GM23248 (cell line): ENCODE measurements at regions not wholly inside any gene's neighbourhood (a gene's known extent, or its start where the extent isn't known, plus 50 kb on each side); places are given as distances from the start of the nearest gene placed in this dataset.

Experiments
- DNase-seq: peaks from one replicate; pipeline ENCODE4 v3.0.0-alpha.2; 2015
- H2AFZ ChIP-seq: fragments of 200-600 bp; sonication (generic); 2 replicates; pipeline ENCODE4 v1.6.1; 2016; ENCODE audit warnings: antibody characterized with exemption
- H3F3A ChIP-seq: fragments of 200-600 bp; sonication (generic); 2 replicates; pipeline ENCODE4 v1.6.1; 2016; ENCODE audit warnings: mild to moderate bottlenecking, antibody characterized with exemption, mixed run types; ENCODE audit not compliant: insufficient read depth
- H3K27ac ChIP-seq: fragments of 200-600 bp; sonication (generic); 2 replicates; pipeline ENCODE4 v1.5.1; 2016; ENCODE audit warnings: mild to moderate bottlenecking
- H3K27me3 ChIP-seq: fragments of 200-600 bp; sonication (generic); replicated peaks from 2 replicates; pipeline ENCODE4 v1.6.1; 2016; ENCODE audit warnings: mild to moderate bottlenecking; ENCODE audit not compliant: insufficient read depth
- H3K36me3 ChIP-seq: fragments of 200-600 bp; sonication (generic); 2 replicates; pipeline ENCODE4 v1.6.1; 2016; ENCODE audit warnings: low read depth, mild to moderate bottlenecking
- H3K4me1 ChIP-seq: fragments of 200-600 bp; sonication (generic); 2 replicates; pipeline ENCODE4 v1.6.1; 2016; ENCODE audit warnings: mild to moderate bottlenecking; ENCODE audit not compliant: insufficient read depth
- H3K4me2 ChIP-seq: fragments of 200-600 bp; sonication (generic); one replicate; pipeline ENCODE4 v1.6.1; 2016; ENCODE audit warnings: mild to moderate bottlenecking; ENCODE audit not compliant: unreplicated experiment
- H3K4me3 ChIP-seq: fragments of 200-600 bp; sonication (generic); 2 replicates; pipeline ENCODE4 v1.5.1; 2016; ENCODE audit warnings: mild to moderate bottlenecking
- H3K79me2 ChIP-seq: fragments of 200-600 bp; sonication (generic); 2 replicates; pipeline ENCODE4 v1.6.1; 2016; ENCODE audit warnings: mild to moderate bottlenecking; ENCODE audit not compliant: insufficient read depth
- H3K9ac ChIP-seq: fragments of 200-600 bp; sonication (generic); 2 replicates; pipeline ENCODE4 v1.6.1; 2016; ENCODE audit warnings: mild to moderate bottlenecking
- H3K9me2 ChIP-seq: fragments of 200-600 bp; sonication (generic); 2 replicates; pipeline ENCODE4 v1.6.1; 2016; ENCODE audit warnings: mixed run types, mild to moderate bottlenecking, moderate library complexity; ENCODE audit not compliant: insufficient read depth
- H3K9me3 ChIP-seq: fragments of 200-600 bp; sonication (generic); one replicate; pipeline ENCODE4 v1.6.1; 2017; ENCODE audit warnings: low read depth
- H4K20me1 ChIP-seq: fragments of 200-600 bp; sonication (generic); 2 replicates; pipeline ENCODE4 v1.6.0; 2016; ENCODE audit not compliant: insufficient read depth
- EZH2 ChIP-seq: fragments of 200-600 bp; sonication (generic); IDR thresholded peaks from 2 replicates; pipeline ENCODE4 v1.6.1; 2018; ENCODE audit warnings: antibody characterized with exemption, mild to moderate bottlenecking; ENCODE audit not compliant: insufficient read depth, poor library complexity, severe bottlenecking
- EZH2phosphoT487 ChIP-seq: fragments of 200-600 bp; sonication (generic); IDR thresholded peaks from 2 replicates; pipeline ENCODE4 v1.6.1; 2018; ENCODE audit warnings: antibody characterized with exemption, moderate library complexity, mild to moderate bottlenecking, low read depth; ENCODE audit not compliant: insufficient read depth
- WGBS, 2 experiments: methylation state at CpG; one replicate each; pipeline ENCODE4 v1.1.6; 2015 to 2017; ENCODE audit warnings: low lambda C conversion rate in 2 of 2, low coverage in 1 of 2; ENCODE audit errors: missing lambda C conversion rate in 2 of 2; 5-methylcytosine and 5-hydroxymethylcytosine counted together
- in situ Hi-C: fragments of 300-500 bp; cut with MboI; formaldehyde crosslinking; loops from 2 replicates; pipeline ENCODE4 v1.15.0; 2020

GRCh38 chr7:131652934-131653333, 96.5 kb upstream of the PODXL start:
- Histone ChIP-seq H3K9me3 (no peaks in the 10 kb centered on the region), H3K4me3 (no peak overlapping the region), H3K4me2 (peak overlapping the region; percentile 49), H3K27ac (no peak overlapping the region), H3K9me2 (no peaks in the 10 kb centered on the region), H3K79me2 (peaks cover 5% of the 10 kb centered on the region; the same call in 1 of the 2 replicates), H4K20me1 (no peaks in the 10 kb centered on the region), H3F3A (peaks cover 20% of the 10 kb centered on the region; the same call in 1 of the 2 replicates), H2AFZ (peak overlapping the region; percentile 12; the same call in 1 of the 2 replicates), H3K4me1 (peaks cover 22% of the 10 kb centered on the region), H3K36me3 (no peaks in the 10 kb centered on the region), H3K27me3 (no peaks in the 10 kb centered on the region), H3K9ac (no peak overlapping the region)
- 13 to 24% methylated on average over 2 of the region's 2 CpGs for WGBS, 2 experiments
- no peak for TF ChIP-seq EZH2
- no peak for TF ChIP-seq EZH2phosphoT487
- DNase-seq: peak; percentile 19
- in situ Hi-C loops: no loop called here

- no peak for TF ChIP-seq EZH2phosphoT487
- no peak for TF ChIP-seq EZH2
- Histone ChIP-seq H2AFZ (no peak overlapping the region), H3K9ac (no peak overlapping the region), H3K27me3 (no peaks in the 10 kb centered on the region), H3K4me1 (peaks cover 22% of the 10 kb centered on the region), H4K20me1 (no peaks in the 10 kb centered on the region), H3K79me2 (peaks cover 5% of the 10 kb centered on the region; the same call in 1 of the 2 replicates), H3K27ac (no peak overlapping the region), H3F3A (peaks cover 20% of the 10 kb centered on the region; the same call in 1 of the 2 replicates), H3K4me2 (no peak overlapping the region), H3K9me3 (no peaks in the 10 kb centered on the region), H3K9me2 (no peaks in the 10 kb centered on the region), H3K4me3 (no peak overlapping the region), H3K36me3 (no peaks in the 10 kb centered on the region)
- DNase-seq: no peak
- WGBS, 2 experiments: 98 to 100% methylated on average over 5 of the region's 5 CpGs
- in situ Hi-C loops: no loop called here
These were observed 95.8 kb upstream of the PODXL start for GRCh38 chr7:131652194-131652593.

- Histone ChIP-seq H3K27ac (no peak overlapping the region), H3K9me2 (no peaks in the 10 kb centered on the region), H4K20me1 (no peaks in the 10 kb centered on the region), H2AFZ (no peak overlapping the region), H3K79me2 (peaks cover 5% of the 10 kb centered on the region; the same call in 1 of the 2 replicates), H3K4me2 (no peak overlapping the region), H3K9me3 (no peaks in the 10 kb centered on the region), H3K27me3 (no peaks in the 10 kb centered on the region), H3K4me3 (no peak overlapping the region), H3K36me3 (no peaks in the 10 kb centered on the region), H3K4me1 (peaks cover 22% of the 10 kb centered on the region), H3K9ac (no peak overlapping the region), H3F3A (peaks cover 20% of the 10 kb centered on the region; the same call in 1 of the 2 replicates)
- TF ChIP-seq EZH2phosphoT487 (no peak), EZH2 (no peak)
- no peak for DNase-seq
- 96 to 97% methylated on average over 13 of the region's 13 CpGs for WGBS, 2 experiments
- in situ Hi-C loops: no loop called here
These were observed 93.5 kb upstream of the PODXL start for GRCh38 chr7:131649879-131650278.

DNA sequence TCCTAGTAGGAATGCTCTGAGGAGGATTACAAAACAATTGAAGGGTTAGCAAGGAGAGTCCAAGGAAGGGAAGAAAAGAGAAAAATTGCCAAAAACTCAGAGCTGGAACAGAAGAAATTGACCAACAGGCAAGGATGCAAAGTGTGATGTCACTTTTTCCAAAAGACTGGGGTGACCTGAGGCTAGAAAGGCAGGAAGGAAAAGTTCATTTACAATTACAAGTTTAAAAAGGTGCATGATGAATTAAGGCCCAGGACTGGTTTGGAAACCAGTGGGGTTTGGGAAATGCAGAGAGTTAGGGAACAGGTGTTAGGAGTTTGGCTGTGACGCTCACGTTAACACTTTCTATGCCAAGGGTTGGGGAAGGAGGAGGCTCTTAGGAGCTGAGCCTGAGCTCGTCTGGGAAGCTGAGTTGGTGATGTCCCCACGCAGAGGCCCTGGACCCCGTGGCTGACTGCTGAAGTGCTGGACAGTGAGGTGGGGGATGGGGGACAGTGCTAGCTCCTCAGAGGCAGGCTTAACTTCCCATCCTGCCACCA, 92.6 kb upstream of the PODXL start:
- 48 to 55% methylated on average over 5 of the region's 5 CpGs for WGBS, 2 experiments
- H3K79me2 ChIP-seq: no peaks in the 10 kb centered on the region
- no peak overlapping the region for H3K4me2 ChIP-seq
- peak; percentile 51 for DNase-seq
- H3K4me3 ChIP-seq: no peak overlapping the region
- H4K20me1 ChIP-seq: no peaks in the 10 kb centered on the region
- no peaks in the 10 kb centered on the region for H3K27me3 ChIP-seq
- peak overlapping the region; percentile 31; the same call in 1 of the 2 replicates for H3K27ac ChIP-seq
- H3K4me1 ChIP-seq: peaks cover 22% of the 10 kb centered on the region
- H3K9ac ChIP-seq: 0 out of 2 replicates have a peak overlapping the region, but pooled peaks have one; percentile 9
- peaks cover 17% of the 10 kb centered on the region; the same call in 1 of the 2 replicates for H3F3A ChIP-seq
- H3K9me3 ChIP-seq: no peaks in the 10 kb centered on the region
- in situ Hi-C loops: no loop called here
- H3K36me3 ChIP-seq: no peaks in the 10 kb centered on the region
- H2AFZ ChIP-seq: 0 out of 2 replicates have a peak overlapping the region, but pooled peaks have one; percentile 19
- H3K9me2 ChIP-seq: no peaks in the 10 kb centered on the region
- no peak for TF ChIP-seq EZH2
- TF ChIP-seq EZH2phosphoT487: no peak
